ENCODE measurements at regions not wholly inside any gene's neighbourhood (a gene's known extent, or its start where the extent isn't known, plus 50 kb on each side); places are given as distances from the start of the nearest gene placed in this dataset.

GRCh38 chr11:109026891-109027489 is 362.1 kb downstream of the DDX10 start:
- Histone ChIP-seq H3K36me3 (ENCODE audit: control insufficient read depth, insufficient read depth, low read length) (no peaks in the 10 kb centered on the region), H3K9me1 (ENCODE audit: control insufficient read depth, insufficient read depth, low read length) (no peaks in the 10 kb centered on the region), H3K9ac (ENCODE audit: insufficient read depth in 1 of 2, low read depth in 2 of 2, low read length in 2 of 2) (no peak overlapping the region), H4K20me1 (replicated peaks; ENCODE audit: control insufficient read depth, insufficient read depth, low read length) (no peaks in the 10 kb centered on the region), H2AFZ (ENCODE audit: low read depth, low read length) (no peak overlapping the region), H3K4me2 (ENCODE audit: insufficient read depth, low read length) (no peak overlapping the region), H3K27ac (ENCODE audit: extremely low read depth, low read depth, low read length) (no peak overlapping the region), H3K9me3 (replicated peaks; ENCODE audit: control insufficient read depth, insufficient read depth, low read depth, low read length) (no peaks in the 10 kb centered on the region), H3K27me3 (ENCODE audit: control insufficient read depth in 2 of 2, insufficient read depth in 2 of 2, low read length in 2 of 2) (no peaks in the 10 kb centered on the region), H3K79me2 (ENCODE audit: control insufficient read depth, insufficient read depth, low read length) (no peaks in the 10 kb centered on the region), H3K4me1 (replicated peaks in 1 of 2; ENCODE audit: control insufficient read depth in 2 of 2, insufficient read depth in 2 of 2, low read length in 2 of 2) (no peaks in the 10 kb centered on the region), H3K4me3 (no peak overlapping the region)
- no peak for FAIRE-seq
- intact Hi-C loops (cut with micrococcal nuclease) = no loop called here
- DNase-seq (ENCODE audit: extremely low read depth in 1 of 4, low spot score in 3 of 4) = no peak
- 0% methylated on average over 1 of the region's 1 CpG for WGBS (ENCODE audit: insufficient coverage, low coverage, missing lambda C conversion rate)
- CTCF ChIA-PET (ENCODE audit: low intra/inter-chr PET ratio) = no interaction called here
- in situ Hi-C loops (cut with MboI) = no loop called here
- POLR2A ChIA-PET = no interaction called here
- no peak for TF ChIP-seq FOSL1 (tag; conservative IDR thresholded peaks at IDR 0.05)
- no peak for TF ChIP-seq ZNF311 (CRISPR knock-in tag; IDR thresholded peaks at IDR 0.05)
- no peak for TF ChIP-seq BMI1 (IDR thresholded peaks at IDR 0.05; ENCODE audit: low read length)
- no peak for TF ChIP-seq ERF (CRISPR knock-in tag; IDR thresholded peaks at IDR 0.05)
- TF ChIP-seq NCOA1 (IDR thresholded peaks at IDR 0.05; ENCODE audit: low read depth) = no peak
- TF ChIP-seq PREB (CRISPR knock-in tag; IDR thresholded peaks at IDR 0.05) = no peak
- TF ChIP-seq L3MBTL2 (IDR thresholded peaks at IDR 0.05) = no peak
- no peak for TF ChIP-seq TEAD4 (IDR thresholded peaks at IDR 0.05; ENCODE audit: low read length)
- TF ChIP-seq TEAD4 (CRISPR knock-in tag; IDR thresholded peaks at IDR 0.05; ENCODE audit: borderline replicate concordance) = no peak
- TF ChIP-seq ASH1L (IDR thresholded peaks at IDR 0.05; ENCODE audit: borderline replicate concordance, low read depth, partially characterized antibody) = no peak
- TF ChIP-seq HDAC8 (tag; IDR thresholded peaks at IDR 0.05) = no peak
- no TSS peak for BruUV-seq (replicated peaks)
- ATAC-seq = no peak
